ENCODE measurements at regions not wholly inside any gene's neighbourhood (a gene's known extent, or its start where the extent isn't known, plus 50 kb on each side); places are given as distances from the start of the nearest gene placed in this dataset.

DNA sequence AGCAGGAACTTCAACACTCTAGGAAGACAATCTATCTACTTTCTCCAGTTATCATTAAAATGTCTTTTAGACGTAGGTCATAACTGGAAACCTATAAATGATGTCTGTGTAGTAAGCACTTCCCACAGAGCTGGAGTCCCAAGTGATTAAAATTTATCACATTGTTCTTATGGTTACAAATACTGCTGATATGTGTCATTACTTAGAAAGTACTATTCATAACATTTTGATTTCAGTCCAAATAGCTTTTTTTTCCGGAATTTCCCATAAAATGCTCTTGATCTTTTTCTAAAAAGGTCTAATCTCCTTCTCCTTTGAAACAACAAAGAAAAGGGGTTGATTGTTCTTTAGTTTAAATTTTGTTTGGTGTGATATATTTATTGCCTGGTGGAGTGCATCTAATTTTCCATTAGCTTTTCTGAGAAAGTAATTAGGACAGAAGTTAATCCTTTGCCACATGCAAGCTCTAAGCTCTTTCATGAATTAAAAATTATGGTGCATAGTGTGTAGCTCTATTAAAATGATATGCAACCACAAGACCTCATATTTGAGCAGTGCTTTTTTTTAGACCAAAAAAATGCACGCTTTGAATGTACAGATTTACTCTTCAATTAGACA is 132.7 kb upstream of the TCF21 start:
- Histone ChIP-seq H3K27ac (ENCODE audit: extremely low read length, insufficient read depth, low read length) (no peak overlapping the region), H3K27me3 (ENCODE audit: control insufficient read depth in 1 of 2, insufficient read depth in 2 of 2, low read length in 2 of 2) (no peaks in the 10 kb centered on the region), H3K9me3 (ENCODE audit: low read length) (no peaks in the 10 kb centered on the region), H4K20me1 (ENCODE audit: insufficient read depth, low read length) (no peaks in the 10 kb centered on the region), H3K9ac (ENCODE audit: insufficient read depth, low read depth, low read length) (no peak overlapping the region), H3K79me2 (ENCODE audit: insufficient read depth, low read length) (no peaks in the 10 kb centered on the region), H3K4me3 (replicated peaks in 1 of 3; ENCODE audit: insufficient read depth in 1 of 3, low read depth in 2 of 3, low read length in 3 of 3) (no peak overlapping the region), H3K4me2 (ENCODE audit: low read depth, low read length) (no peak overlapping the region), H3K36me3 (replicated peaks in 1 of 2; ENCODE audit: control insufficient read depth in 1 of 2, insufficient read depth in 2 of 2, low read length in 2 of 2) (no peaks in the 10 kb centered on the region), H3K4me1 (ENCODE audit: insufficient read depth, low read length) (no peaks in the 10 kb centered on the region), H2AFZ (ENCODE audit: low read length) (no peak overlapping the region)
- BruUV-seq (replicated peaks) = no TSS peak
- ChIA-PET CTCF (ENCODE audit: low intra/inter-chr PET ratio, low total read pairs) (no interaction called here), POLR2A (no interaction called here)
- no peak for ATAC-seq
- no peak for FAIRE-seq
- intact Hi-C loops (cut with micrococcal nuclease; ENCODE audit: unreplicated experiment) = no loop called here
- 5% methylated on average over 3 of the region's 3 CpGs for WGBS (ENCODE audit: low lambda C conversion rate)
- DNase-seq (ENCODE audit: low spot score) = no peak
- in situ Hi-C loops (cut with HindIII; ENCODE audit: extremely low pct_ligation_motif_present, low pct_unique_long_range_greater_than_20kb) = no loop called here
- TF ChIP-seq SP2 (CRISPR knock-in tag; IDR thresholded peaks at IDR 0.05) (no peak), MTF1 (CRISPR knock-in tag; IDR thresholded peaks at IDR 0.05) (no peak), CBX2 (IDR thresholded peaks at IDR 0.05; ENCODE audit: low read depth, low read length) (no peak), CBX2 (CRISPR knock-in tag; IDR thresholded peaks at IDR 0.05; ENCODE audit: low read depth) (no peak), ZNF607 (CRISPR knock-in tag; IDR thresholded peaks at IDR 0.05; ENCODE audit: borderline replicate concordance) (no peak), XRCC5 (optimal IDR thresholded peaks at IDR 0.05; ENCODE audit: low read length) (no peak), CENPX (CRISPR knock-in tag; IDR thresholded peaks at IDR 0.05) (no peak), SOX13 (IDR thresholded peaks at IDR 0.05) (no peak), SOX13 (CRISPR knock-in tag; conservative IDR thresholded peaks at IDR 0.05 in 1 of 2, IDR thresholded peaks at IDR 0.05 in 1 of 2) (no peak), ZNF567 (CRISPR knock-in tag; IDR thresholded peaks at IDR 0.05; ENCODE audit: borderline replicate concordance) (no peak), ZSCAN25 (CRISPR knock-in tag; IDR thresholded peaks at IDR 0.05) (no peak), CEBPB (IDR thresholded peaks at IDR 0.05; ENCODE audit: borderline replicate concordance, low read depth, low read length) (no peak), ZNF782 (CRISPR knock-in tag; IDR thresholded peaks at IDR 0.05; ENCODE audit: borderline replicate concordance) (no peak), AHR (CRISPR knock-in tag; IDR thresholded peaks at IDR 0.05) (no peak), ZNF790 (CRISPR knock-in tag; IDR thresholded peaks at IDR 0.05; ENCODE audit: borderline replicate concordance) (no peak)
- TF ChIP-seq, protein P1, sequence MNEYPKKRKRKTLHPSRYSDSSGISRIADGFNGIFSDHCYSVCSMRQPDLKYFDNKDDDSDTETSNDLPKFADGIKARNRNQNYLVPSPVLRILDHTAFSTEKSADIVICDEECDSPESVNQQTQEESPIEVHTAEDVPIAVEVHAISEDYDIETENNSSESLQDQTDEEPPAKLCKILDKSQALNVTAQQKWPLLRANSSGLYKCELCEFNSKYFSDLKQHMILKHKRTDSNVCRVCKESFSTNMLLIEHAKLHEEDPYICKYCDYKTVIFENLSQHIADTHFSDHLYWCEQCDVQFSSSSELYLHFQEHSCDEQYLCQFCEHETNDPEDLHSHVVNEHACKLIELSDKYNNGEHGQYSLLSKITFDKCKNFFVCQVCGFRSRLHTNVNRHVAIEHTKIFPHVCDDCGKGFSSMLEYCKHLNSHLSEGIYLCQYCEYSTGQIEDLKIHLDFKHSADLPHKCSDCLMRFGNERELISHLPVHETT (CRISPR knock-in tag; conservative IDR thresholded peaks at IDR 0.05) = no peak
- TF ChIP-seq, protein P2, sequence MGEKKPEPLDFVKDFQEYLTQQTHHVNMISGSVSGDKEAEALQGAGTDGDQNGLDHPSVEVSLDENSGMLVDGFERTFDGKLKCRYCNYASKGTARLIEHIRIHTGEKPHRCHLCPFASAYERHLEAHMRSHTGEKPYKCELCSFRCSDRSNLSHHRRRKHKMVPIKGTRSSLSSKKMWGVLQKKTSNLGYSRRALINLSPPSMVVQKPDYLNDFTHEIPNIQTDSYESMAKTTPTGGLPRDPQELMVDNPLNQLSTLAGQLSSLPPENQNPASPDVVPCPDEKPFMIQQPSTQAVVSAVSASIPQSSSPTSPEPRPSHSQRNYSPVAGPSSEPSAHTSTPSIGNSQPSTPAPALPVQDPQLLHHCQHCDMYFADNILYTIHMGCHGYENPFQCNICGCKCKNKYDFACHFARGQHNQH (CRISPR knock-in tag; IDR thresholded peaks at IDR 0.05) = no peak
- TF ChIP-seq, protein P3, sequence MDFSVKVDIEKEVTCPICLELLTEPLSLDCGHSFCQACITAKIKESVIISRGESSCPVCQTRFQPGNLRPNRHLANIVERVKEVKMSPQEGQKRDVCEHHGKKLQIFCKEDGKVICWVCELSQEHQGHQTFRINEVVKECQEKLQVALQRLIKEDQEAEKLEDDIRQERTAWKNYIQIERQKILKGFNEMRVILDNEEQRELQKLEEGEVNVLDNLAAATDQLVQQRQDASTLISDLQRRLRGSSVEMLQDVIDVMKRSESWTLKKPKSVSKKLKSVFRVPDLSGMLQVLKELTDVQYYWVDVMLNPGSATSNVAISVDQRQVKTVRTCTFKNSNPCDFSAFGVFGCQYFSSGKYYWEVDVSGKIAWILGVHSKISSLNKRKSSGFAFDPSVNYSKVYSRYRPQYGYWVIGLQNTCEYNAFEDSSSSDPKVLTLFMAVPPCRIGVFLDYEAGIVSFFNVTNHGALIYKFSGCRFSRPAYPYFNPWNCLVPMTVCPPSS (IDR thresholded peaks at IDR 0.05) = no peak
- TF ChIP-seq, protein P4, sequence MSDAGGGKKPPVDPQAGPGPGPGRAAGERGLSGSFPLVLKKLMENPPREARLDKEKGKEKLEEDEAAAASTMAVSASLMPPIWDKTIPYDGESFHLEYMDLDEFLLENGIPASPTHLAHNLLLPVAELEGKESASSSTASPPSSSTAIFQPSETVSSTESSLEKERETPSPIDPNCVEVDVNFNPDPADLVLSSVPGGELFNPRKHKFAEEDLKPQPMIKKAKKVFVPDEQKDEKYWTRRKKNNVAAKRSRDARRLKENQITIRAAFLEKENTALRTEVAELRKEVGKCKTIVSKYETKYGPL (CRISPR knock-in tag; IDR thresholded peaks at IDR 0.05) = no peak
- TF ChIP-seq, protein P5, sequence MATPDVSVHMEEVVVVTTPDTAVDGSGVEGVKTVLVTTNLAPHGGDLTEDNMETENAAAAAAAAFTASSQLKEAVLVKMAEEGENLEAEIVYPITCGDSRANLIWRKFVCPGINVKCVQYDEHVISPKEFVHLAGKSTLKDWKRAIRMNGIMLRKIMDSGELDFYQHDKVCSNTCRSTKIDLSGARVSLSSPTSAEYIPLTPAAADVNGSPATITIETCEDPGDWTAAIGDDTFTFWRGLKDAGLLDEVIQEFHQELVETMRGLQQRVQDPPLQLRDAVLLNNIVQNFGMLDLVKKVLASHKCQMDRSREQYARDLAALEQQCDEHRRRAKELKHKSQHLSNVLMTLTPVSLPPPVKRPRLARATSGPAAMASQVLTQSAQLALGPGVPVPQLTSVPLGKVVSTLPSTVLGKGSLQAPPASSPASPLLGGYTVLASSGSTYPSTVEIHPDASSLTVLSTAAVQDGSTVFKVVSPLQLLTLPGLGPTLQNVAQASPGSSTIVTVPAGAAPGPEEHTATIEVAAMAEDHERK (CRISPR knock-in tag; IDR thresholded peaks at IDR 0.05; ENCODE audit: low read depth) = no peak
